HG03175 (cell line): ENCODE measurements at regions not wholly inside any gene's neighbourhood (a gene's known extent, or its start where the extent isn't known, plus 50 kb on each side); places are given as distances from the start of the nearest gene placed in this dataset.

ENCODE experiments used
- ATAC-seq: cut with Tn5 transposase; IDR thresholded peaks from one replicate; pipeline ENCODE4 v1.9.1; 2021; ENCODE audit warnings: mild to moderate bottlenecking, moderate library complexity; ENCODE audit not compliant: unreplicated experiment

- no peak for ATAC-seq
Measured at GRCh38 chr2:207286106-207286505, 120.4 kb upstream of the KLF7 start.

- ATAC-seq: peak; percentile 30
Measured at GRCh38 chr2:207288628-207289027, 122.9 kb upstream of the KLF7 start.

GRCh38 chr2:207289295-207290018 is 123.7 kb upstream of the KLF7 start:
- no peak for ATAC-seq

GRCh38 chr2:207290833-207291624 is 125.3 kb upstream of the KLF7 start:
- peak; percentile 46 for ATAC-seq

GRCh38 chr2:207291625-207292252 is 126.0 kb upstream of the KLF7 start:
- ATAC-seq: no peak

GRCh38 chr2:207296265-207296948 is 130.7 kb upstream of the KLF7 start:
- no peak for ATAC-seq

GRCh38 chr2:207300817-207301216 is 135.1 kb upstream of the KLF7 start:
- no peak for ATAC-seq

- ATAC-seq: no peak
Measured at GRCh38 chr2:207304761-207305160, 139.0 kb upstream of the KLF7 start.

GRCh38 chr2:207308519-207309224 is 142.9 kb upstream of the KLF7 start:
- ATAC-seq: no peak

- ATAC-seq: peak; percentile 75
Measured at GRCh38 chr2:207311316-207312005, 145.7 kb upstream of the KLF7 start.

- ATAC-seq: no peak
Measured at GRCh38 chr2:207312006-207312356, 146.2 kb upstream of the KLF7 start.

- ATAC-seq: no peak
Measured at GRCh38 chr2:207313947-207314346, 148.2 kb upstream of the KLF7 start.

GRCh38 chr2:207315131-207315530 is 149.4 kb upstream of the KLF7 start:
- ATAC-seq: no peak

GRCh38 chr2:207316484-207316883 is 150.7 kb upstream of the KLF7 start:
- no peak for ATAC-seq

- ATAC-seq: no peak
Measured at GRCh38 chr2:207316906-207317305, 151.2 kb upstream of the KLF7 start.

GRCh38 chr2:207317378-207317984 is 151.7 kb upstream of the KLF7 start:
- ATAC-seq: no peak

- ATAC-seq: no peak
Measured at GRCh38 chr2:207318181-207318628, 152.5 kb upstream of the KLF7 start.

- ATAC-seq: no peak
Measured at GRCh38 chr2:207319316-207319715, 153.6 kb upstream of the KLF7 start.

GRCh38 chr2:207320381-207321159 is 154.8 kb upstream of the KLF7 start:
- no peak for ATAC-seq
